ENCODE measurements at regions not wholly inside any gene's neighbourhood (a gene's known extent, or its start where the extent isn't known, plus 50 kb on each side); places are given as distances from the start of the nearest gene placed in this dataset.
A peak's percentile ranks its signal among the peaks of the same experiment; 100 is the strongest.

DNA sequence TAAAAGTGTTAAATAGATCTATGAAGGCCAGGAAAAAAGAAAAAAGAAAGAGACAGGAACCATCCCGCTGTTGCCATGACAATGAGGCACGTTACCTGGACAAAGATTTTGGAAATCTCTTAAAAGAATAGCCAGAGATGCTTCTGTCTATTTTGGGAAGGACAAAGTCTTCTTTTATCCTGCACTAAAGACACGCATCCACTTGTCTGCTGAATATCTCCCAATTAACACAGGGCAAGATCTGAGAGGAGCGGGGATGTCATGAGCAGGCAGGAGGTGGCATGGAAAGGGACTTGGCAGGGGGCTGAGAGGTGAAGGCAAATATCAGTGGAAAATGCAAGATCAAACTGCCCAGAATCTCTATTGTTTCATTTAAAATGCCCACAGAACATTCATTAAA lies 153.8 kb upstream of the BLID start:
- no peak for DNase-seq

DNA sequence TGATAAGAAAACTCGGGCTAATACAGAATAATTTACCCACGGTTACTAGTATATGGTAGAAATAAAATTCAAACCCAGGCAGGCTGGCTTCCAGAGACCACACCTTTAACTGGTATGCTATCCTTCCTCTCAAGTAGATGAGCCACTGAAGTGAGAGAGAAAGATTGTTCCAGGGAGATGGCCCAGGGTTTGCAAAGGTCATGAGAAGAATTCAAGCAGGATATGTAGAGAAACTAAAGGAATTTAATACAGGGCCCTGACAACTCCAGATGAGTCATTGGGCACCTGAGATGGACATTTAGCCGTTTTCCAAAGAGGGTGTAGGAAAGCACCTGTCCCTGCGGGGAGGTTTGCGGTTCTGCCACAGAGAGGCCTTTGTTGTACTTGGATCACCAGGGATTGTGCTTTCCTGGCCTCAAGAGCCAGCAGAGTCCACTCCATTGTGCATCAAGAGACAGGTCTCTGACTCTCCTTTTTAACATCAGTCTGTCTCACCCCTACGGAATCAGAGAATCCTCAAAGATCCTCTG lies 152.7 kb upstream of the BLID start:
- DNase-seq, result no peak

GRCh38 chr11:122267602-122268001 lies 151.6 kb upstream of the BLID start:
- no peak for DNase-seq

DNA sequence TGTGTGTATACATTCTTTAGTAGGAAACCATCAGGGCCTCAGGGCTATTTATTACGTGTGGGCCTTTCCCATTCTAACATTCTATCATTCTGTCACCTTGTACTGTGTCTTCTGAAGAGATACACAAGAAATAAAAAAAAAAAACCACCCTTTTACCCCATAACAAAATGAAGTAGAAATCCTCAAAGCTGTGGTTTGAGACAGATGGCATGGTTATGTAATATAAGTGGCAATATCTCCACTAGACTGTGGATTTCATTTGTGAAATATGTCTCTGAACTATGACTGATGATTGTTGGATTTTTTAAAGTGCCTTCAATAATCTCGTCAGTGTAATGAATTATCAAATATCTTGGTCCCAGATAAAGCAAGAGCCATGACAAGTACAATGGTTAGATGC lies 150.0 kb upstream of the BLID start:
- DNase-seq, result no peak

- DNase-seq, result no peak
Measured at GRCh38 chr11:122264121-122264520, 148.1 kb upstream of the BLID start.

DNA sequence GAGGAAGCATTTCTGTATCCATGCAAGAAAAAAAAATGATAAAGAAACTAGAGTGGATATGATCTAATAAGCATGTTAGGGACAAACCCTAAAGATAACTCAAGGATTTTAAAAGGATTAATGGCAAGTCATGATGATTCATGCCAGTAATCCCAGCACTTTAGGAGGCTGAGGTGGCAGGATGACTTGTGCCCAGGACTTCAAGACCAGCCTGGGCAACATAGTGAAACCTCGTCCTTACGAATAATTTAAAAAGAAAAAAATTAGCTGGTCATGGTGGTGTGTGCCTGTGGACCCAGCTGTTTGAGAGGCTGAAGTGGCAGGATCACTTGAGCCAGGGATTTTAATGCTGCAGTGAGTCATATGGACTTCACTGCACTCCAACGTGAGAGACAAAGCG lies 145.5 kb upstream of the BLID start:
- no peak for DNase-seq

DNA sequence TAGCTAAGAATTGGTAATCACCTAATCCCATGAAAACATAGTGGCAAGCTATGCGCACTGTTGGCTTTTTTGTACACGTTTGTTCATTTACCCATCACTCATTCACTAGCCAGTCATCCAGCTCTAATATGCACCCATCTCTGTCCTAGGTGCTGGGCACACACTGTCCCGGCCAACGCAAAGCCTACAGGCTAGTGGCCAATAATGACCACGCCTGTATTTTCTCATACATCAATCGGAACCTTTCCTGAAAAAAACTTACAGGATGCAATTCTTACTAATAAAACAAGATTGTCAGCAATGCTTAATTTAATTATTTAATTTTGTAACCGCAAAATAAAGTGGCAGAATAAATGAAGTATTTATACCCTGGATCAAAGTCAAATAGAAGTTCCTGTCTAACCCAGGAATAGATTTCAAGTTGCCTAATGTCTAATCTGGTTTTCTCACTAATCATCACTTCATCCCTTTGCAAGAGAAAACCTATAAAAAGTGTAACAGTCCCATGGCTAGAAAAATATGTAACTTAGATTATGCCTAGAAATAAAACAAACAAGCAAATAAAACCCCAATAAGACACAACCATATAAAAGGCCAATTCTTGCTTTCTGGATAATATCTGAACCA lies 143.3 kb upstream of the BLID start:
- DNase-seq, result no peak

DNA sequence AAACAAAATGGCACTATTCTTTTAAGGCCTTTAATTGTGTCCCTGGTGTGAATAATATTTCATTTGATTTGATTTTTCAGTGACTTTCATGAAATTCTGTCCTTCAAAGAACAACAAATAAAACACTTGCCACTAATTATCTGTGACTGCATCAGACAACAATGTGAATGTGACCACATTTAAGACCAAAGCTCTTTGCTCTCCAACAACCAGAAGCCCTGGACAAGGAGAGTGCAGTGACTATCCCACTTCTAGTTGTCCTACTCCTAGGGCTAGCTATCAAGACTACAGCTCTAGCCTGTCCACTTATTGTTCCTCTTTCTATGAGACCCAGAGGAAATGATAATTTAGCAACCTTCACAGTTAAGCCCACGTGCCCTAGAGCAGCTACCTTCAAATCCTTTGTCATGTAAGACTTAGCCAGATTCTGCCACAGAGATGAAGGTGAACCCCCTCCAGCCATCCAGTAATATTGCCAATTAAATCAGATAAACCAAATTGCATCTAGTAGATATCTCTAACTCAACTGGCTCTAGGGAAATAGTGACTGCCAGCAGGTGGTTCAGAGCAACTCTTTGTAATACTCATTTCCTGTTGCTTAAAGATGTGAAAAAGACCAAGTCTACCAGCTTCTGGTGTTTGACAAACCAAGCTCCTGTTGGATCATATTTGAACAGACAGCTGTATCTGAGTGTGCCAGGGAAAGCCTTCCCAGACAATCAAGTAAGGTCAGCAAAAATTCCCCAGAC lies 142.6 kb upstream of the BLID start:
- no peak for DNase-seq

GRCh38 chr11:122253589-122254231 lies 137.7 kb upstream of the BLID start:
- no peak for DNase-seq

- DNase-seq, result no peak
Measured at GRCh38 chr11:122248939-122249338, 132.9 kb upstream of the BLID start.

DNA sequence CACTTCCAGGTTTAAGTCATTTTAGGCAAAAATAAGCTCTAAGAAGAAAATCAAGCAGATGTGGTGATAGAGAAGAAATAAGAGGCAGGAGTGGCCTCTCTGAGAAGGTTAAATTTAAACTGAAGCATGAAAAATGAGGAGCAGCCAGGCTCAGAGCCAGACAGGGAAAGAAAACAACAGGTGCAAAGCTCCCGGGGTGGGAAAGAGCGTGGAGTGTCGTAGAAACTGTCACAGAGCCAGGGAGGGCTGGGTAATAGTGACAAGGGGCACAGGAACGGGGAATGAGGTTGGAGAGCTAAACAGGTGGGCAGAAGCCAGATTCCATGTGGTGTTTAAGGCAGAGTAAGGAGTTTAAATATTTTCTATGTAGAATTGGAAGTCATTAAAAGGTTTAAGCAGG lies 132.1 kb upstream of the BLID start:
- DNase-seq, result peak; percentile 87

GRCh38 chr11:122246874-122247273 lies 130.9 kb upstream of the BLID start:
- DNase-seq, result no peak

- DNase-seq, result no peak
Measured at GRCh38 chr11:122242731-122243130, 126.7 kb upstream of the BLID start.

DNA sequence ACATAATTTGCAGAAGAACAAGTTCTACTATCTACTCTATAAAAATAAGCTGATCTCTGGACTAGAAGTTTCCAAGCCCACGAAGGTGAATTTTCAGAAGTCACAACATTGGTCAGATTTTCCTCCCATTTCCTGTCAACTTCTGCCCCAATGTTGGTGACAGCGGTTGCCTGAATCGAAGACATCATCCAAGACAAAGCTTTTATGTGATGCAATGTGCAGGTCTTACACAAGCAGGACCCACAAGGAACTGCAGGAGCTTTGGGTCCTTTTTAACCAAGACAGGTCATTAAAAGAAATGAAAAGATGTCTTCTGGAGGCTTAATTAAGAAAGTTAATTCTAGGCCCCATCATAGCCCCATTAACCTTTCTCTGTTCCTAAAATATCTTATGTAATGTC lies 125.6 kb upstream of the BLID start:
- no peak for DNase-seq

- no peak for DNase-seq
Measured at GRCh38 chr11:122240638-122241037, 124.6 kb upstream of the BLID start.

DNA sequence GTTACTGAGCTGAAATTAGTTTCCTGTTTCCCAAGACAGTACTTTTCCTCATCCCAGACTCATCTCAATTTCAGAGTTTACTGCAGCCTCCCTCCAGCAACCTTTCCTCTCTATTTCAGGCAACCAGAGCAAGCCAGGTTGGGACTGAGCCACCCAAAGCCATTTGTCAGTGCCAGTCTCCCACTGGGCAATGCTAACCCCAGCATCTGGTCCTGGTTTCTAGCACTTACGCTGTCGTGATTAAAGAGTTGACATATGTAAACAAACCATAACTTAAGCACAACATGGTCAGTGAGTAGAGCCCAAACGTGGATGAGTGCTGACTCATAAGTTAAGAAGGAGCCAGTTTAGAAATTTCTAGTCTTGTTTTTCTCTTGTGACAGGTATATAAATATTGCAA lies 119.6 kb upstream of the BLID start:
- peak; percentile 50 for DNase-seq

GRCh38 chr11:122234780-122235179 lies 118.8 kb upstream of the BLID start:
- no peak for DNase-seq

DNA sequence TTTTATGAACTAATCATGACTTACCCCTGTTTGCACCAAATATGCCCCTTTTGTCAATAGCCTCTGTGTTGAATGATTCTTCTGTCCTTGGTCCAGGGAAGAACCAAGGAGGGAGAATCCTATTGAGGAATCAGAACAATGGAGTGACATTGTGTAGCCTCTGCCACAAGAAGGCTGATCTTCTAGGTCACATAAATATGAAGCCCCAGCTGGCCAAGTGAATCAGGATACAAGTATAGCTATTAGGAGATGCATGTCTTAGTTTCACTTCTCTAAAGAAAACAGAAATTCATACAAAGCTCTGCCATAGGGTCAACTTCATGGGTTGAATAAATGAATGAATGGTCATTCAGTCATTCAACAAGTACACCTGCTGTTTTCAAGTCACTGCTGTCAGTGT lies 118.2 kb upstream of the BLID start:
- no peak for DNase-seq

DNA sequence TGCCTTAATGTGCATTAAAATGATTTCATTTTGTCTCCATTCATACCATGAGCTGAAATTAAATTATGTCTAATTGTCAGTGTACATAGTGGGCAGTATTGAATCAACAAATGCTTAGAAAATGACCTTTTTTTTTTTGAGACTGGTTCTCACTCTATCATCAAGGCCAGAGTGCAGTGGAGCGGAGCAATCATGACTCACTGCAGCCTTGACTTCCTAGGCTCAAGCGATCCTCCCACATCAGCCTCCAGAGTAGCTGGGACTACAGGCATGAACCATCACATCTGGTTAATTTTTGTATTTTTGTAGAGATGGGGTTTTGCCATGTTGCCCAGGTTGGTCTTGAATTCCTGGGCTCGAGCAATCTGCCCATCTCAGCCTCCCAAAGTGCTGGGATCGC lies 117.0 kb upstream of the BLID start:
- no peak for DNase-seq

DNA sequence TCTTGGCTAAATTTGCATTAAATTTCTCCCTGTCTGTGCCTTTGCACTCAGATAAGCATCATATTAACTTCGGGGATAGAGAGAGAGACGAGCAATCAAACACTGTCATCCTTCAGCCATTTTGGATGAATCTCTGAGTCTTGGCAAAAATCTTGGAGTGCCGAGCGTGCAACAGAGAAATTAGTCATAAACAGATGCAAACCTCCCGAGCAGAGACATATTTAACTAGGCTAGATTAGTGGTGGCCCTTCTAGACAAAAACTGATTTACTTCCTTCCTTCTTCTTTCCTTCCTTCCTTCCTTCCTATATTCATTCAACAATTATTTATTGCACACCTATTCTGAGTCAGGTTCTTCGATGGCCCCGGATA lies 114.4 kb upstream of the BLID start:
- DNase-seq, result no peak

DNA sequence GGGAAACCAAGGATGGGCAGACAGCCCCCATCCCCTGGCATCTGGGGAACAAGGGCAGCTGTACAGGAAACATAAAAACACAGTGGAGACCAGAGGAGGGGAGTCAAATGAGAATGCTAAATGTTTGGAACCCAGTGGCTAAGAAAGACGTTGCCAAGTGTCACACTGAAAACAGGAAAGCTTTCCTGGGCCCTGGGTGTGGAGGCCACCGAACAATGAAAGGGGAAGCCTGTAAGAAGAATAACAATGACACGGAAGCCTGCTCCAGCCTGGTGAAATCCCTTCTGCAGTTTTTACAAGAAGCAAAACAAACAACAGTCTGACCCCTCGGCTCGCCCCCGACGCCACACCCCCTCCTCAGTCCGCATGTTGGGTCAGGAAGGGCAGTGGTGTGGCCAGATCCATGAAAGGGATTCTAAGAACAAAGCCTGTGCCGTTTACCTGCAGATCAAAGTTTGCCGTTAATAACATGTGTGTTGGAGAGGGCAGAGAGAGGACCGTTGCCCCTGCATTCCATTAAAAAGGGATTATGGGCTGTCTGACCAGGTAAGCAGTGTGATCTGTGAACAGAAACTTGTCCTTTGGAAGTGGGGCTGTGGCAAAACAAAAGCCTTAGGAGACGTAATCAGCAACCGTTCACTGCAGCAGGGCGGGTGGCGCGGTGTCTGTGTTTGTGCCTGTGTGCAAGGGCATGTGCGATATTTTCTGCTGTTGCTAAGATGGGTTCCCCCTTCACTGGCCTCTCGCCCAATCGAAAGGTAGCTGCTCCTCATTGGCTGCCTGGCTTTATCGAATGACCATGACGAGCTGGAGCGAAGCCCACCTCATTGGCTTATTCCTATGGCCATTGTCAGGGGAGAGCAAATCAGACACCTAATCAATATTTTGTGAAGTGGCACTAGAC lies 113.7 kb upstream of the BLID start:
- no peak for DNase-seq

GRCh38 chr11:122229078-122229477 lies 113.1 kb upstream of the BLID start:
- no peak for DNase-seq

GRCh38 chr11:122226810-122227379 lies 110.9 kb upstream of the BLID start:
- DNase-seq, result no peak

Data from NCI-H345 (cell line).